Fibroblast of peridontal ligament (primary cell): ENCODE measurements at regions not wholly inside any gene's neighbourhood (a gene's known extent, or its start where the extent isn't known, plus 50 kb on each side); places are given as distances from the start of the nearest gene placed in this dataset.

Source experiments
- DNase-seq: peaks from one replicate; pipeline ENCODE4 v3.0.0-alpha.2; 2010; ENCODE audit errors: extremely low read depth

DNA sequence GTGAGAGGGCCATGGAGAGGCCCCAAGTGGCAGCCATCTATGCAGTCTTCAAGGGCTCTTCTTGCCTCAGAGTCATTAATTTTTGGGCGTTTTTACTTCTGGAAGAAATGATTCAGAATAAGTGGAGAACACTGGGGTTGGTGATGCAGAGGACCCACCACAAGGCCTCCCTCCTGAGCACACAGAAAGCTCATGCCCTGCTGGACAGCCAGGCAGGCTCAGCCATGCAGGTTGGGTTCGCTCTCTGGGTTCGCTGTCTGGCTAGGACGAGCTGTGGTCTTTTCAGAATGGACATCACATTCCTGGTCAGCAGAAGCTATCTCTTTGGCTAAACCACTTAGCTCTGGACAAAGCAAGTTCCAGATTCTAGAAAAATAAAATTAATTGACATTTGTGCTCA lies 480.8 kb downstream of the RPS24 start:
- DNase-seq = no peak

DNA sequence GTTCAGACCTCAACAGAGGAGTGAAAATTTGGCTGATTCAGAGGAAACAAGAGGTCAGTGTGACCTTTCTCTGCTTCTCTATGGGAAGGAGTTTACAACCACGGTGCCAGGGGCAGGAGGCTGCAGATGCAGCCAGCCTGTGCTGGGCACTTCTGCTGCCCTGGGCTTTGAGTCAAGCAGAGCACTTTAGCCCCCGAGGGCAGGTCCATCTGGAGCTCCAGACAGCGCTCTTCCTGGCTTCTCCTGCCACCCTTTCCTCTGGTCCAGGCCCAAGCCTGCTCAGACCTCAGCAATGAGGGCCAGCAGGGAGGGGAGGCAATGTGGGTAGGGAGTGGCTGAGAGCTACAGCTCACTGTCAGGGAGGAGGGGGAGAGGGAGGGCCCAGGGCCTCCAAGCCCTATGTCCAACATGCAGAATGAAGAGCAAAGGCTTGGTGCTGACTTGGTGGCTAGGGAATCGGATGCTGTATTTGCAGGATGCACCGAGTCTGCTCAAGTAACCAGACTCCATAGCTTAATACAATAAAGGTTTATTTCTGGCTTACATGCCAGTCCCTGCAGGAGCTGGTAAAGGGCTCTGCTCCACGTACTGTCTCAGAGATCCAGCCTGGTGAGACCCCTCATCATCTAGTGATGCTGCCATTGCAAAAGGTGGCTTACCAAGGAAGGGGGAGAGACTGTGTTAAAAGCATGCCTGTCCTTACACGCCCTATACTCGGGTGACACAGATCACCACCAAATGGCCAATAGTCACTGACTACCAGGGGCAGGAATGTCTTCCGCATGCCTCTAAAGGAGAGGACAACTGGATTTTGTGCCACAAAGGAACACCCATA lies 481.6 kb downstream of the RPS24 start:
- DNase-seq = peak; percentile 24

DNA sequence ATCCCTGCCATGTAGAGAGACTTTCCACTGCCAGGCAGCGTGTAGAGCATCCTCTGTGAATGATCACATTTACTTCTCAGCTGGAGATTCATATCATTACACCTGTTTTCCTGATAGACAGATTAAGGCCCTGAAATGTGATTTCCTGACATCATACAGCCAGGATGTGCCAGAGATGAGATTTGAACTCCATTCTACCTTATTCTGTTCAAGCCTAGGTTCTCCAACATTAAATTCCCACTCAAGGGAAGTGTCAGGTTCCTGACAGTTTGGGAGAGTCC lies 482.1 kb downstream of the RPS24 start:
- no peak for DNase-seq

DNA sequence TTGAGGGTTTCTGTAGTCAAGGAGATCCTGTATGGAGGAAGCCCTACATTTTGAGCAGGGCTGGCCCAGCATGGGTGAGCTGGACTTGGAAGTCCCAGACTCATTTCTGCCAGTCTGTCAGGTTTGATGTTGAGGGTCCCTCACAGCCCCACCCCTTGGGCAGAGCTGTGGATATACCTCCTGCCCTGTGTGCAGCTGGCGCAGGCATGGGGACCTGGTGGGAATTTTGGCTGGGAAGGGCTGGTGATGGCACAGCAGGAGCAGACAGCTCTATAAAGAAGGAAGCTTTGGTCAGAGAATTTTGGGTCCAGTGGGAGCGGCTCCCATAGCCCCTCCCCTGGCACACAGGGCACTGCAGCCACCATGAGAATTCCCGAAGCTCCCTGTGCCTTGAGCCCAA lies 482.6 kb downstream of the RPS24 start:
- no peak for DNase-seq

DNA sequence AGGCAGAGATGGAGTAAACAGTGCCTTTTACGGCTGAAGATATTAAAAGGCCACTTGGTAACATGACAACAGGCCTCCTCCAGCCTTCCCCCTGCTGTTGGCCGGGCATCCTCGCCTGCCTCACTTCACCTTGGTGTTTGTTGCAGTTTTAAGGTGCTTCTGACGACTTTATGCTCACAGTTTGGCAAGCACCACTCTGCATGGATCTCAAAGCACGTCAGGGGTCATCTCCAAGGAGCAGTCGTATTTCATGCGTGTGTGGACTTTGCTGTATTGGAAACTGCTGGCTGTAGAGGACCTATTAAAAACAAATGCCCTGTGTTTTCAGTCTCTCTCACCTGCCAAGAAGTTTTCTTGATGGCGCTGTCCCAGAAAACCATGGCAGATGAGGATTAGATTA lies 483.1 kb downstream of the RPS24 start:
- DNase-seq = no peak

DNA sequence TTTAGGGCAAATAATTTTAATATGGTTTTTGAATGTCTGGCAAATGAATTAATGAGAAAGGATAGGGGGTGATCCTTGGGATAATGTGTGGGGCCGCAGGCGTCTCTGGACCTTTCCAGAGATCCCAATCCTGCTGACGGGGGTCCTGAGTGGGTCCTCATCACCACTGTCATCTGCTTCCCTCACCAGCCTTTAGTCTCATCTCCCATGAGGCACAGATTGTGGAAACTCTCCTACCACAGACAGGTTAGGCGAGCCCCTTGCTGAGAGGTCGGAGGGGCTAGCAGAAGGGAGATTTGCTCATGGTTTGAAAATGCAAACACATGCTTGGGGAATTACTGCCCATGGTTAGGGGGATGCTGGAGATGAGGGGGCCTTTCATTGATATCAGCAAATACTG lies 484.6 kb downstream of the RPS24 start:
- DNase-seq = no peak

DNA sequence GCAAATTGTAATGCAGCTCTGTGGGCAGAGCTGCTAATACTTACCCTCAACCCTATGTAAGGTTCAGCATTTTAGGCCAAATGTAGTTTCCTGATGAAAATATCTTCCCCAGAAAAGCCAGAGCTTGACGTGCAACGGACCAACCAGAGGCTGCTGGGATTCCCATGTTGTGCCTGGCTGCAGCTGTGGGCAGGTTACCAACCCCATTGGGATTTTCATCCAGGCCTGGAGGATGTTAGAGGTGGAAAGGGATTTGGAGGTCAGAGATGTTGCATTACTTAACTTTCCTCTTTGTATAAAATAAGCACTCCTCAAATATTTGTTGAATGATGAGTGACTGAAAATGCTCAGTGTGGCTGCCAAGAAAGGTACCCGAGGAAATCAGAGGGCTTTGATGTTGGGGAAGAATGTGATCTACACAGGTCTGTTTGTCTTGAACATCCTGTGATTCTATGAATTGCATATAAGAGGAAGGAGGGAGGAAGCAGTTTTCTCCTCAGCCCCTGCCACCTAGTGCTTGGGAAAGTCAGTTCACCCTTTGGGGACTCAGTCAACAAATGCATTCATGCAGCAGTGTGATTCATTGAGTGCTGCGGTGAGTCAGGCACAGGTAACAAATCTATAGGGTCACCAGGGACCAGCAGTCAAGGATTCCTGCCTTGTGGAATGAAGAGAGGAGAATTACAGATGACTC lies 487.2 kb downstream of the RPS24 start:
- peak; percentile 20 for DNase-seq

DNA sequence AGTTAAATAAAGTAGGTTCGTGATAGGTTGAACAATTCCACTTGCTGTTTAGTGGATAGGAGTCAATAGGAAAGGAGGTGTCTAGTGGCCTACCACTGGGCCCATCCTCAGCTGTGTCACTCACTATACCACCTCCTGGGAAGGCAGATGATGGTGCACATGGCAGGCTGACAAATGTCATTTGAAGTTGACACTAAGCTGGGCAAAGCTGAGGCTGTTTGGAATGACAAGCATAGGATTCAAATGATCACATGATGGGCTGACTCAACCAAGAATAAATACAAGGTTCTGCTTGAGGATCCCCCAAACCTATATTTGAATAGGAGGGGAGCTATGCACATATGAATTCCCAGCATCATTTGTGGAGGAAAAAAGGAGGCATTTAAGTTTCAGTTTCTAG lies 489.8 kb downstream of the RPS24 start:
- DNase-seq = no peak

DNA sequence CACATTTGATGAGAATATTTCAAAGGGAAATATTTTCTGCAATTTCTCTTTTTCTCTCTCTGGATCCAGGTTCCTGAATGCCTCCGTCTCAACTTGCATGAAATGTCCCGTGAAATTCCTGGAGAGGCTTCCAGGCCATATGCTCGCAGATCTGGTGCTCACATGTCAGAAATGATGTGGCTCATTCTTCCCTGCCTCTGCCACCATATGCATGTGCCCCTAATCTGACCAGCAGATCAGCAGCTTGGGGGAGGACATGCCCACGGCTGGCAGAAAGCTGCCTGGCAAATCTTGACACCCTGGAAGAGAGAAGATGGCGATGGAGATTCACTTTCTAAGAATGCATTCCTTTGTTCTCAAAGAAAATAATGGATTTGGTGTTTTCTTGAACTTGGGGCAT lies 490.7 kb downstream of the RPS24 start:
- no peak for DNase-seq

DNA sequence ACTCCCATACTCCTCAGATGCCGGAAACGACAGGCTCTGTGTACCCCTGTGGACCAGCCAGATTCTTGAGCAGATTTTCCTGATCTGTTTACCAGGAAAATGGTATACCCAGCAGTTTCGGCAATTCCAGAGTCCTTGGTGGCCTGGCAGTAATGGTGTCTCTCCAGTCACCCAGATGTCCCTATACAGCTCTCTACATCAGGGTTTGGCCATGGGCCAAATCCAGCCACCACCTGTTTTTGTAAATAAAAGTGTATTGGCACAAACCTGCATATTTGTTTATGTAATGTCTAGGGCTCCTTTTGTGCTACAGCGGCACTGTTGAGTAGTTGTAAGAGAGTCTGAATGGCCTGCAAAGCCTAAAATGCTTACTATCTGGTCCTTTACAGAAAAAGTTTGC lies 491.3 kb downstream of the RPS24 start:
- DNase-seq = no peak

DNA sequence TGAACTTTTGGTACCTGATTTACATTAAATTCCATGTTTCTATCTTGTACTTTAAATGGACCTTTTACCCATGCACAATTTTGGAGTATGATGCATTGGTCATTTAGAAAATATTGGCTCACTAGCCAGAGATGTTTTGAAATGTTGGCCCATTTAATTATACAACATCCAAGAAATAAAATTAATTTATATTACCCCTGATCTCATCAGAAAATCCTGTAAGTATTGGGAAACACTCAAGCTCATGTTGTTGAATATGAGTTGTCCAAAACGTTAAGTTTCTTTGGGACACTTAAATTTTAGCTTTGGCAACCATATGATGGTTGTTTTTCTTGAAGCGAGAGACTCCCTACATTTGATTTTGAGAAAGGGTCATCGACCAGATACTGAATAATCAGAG lies 492.7 kb downstream of the RPS24 start:
- no peak for DNase-seq

DNA sequence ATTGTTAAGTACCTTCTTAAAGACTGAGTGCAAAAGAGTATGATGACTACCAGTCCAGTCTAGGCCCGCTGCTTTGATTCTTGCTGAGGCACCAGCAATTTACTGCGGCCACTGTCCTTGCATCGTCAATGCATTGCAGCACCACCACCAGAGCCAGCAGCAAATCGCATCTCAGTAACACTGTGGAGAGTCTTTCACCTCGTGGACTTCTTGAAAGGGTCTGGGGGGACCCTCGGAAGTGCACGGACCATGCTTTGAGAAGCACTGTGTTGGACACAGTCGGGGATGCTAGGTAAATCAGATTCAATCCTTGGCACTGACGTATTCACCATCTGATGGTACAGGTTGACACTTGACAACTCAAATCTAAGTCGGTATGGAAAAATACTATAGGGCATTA lies 493.6 kb downstream of the RPS24 start:
- no peak for DNase-seq

DNA sequence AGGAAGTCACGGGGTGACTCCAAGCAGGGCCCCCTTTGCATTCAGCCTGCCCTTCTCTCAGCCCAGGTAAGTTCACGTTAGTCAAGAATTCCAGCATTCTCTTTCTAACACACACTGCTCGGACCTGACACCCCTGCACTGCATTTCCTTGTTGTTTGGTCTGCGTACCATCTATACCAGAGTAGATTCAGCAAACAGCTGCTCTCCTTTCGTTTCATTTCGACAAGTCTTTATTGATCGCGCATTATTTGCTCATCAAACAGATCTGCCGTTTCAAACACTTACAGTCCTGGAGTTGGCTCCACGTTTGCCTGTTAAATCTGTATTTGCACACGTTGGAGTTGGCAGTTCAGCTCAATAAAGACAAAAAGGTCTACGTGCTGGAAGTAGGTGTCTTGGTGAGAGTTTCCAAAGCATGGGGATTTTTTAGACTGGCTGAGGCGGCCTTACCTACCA lies 495.1 kb downstream of the RPS24 start:
- no peak for DNase-seq

DNA sequence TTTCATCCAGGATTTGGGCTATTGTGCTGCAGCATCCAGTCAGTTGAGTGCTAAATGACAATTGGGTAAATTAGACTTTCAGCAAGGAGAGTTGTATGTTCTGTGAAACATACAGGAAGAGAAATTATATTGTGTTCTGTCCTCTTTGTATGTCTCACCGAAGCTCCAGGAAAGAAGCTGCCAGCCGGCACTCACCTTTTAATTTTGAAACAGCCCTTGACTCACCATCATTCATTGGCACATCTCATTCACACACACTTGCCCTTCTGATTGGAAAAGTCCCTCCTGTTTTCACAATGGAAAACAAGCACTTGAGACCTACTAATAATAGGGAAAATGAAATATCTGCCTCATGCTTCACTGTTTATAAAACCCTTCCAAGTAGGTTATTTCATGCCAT lies 495.6 kb downstream of the RPS24 start:
- DNase-seq = no peak

DNA sequence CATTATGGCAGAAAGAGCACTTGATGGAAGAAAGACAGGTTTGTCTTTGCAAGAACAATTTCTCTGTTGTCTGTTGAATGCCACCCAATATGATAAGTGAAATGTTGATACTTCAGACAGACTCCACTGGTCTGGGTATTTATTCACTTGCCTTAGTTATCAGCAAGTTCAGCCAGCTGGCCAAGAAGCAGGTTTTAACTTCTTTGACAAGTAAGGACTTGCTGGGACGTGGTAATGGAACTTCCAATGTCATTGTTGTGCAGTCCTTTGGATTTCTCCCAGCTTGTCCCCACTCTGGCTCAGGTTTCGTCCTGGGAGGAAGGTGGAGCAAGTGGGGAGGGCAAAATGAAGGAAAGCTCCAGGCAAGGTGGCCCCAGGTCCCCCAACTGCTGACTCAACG lies 497.4 kb downstream of the RPS24 start:
- no peak for DNase-seq

DNA sequence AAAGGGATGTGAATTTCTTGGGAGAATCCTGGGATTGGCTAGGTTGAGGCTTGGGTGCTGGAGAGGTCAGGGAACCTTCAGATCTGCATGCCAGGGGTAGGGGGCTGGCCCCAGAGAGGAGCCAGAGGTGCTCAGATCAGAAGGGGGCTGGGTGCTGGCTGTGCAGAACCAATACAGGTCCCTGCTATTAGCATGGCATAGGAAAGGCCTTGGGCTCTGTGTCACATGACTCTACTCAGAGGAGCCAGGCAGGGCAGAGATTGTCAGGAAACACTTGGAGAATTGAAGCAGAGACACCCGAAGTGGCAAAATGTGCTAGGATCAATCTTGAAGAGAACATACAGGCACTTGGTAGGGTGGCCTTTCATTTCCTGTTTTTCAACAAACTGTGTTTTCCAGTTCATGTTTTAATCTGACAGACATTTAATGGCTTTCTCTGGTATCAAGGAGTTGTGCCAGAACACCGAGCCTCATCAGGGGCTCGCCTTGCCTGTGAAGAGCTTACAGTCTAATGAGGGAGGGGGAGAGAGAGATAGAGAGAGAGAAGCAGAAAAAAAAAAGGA lies 498.9 kb downstream of the RPS24 start:
- DNase-seq = no peak

DNA sequence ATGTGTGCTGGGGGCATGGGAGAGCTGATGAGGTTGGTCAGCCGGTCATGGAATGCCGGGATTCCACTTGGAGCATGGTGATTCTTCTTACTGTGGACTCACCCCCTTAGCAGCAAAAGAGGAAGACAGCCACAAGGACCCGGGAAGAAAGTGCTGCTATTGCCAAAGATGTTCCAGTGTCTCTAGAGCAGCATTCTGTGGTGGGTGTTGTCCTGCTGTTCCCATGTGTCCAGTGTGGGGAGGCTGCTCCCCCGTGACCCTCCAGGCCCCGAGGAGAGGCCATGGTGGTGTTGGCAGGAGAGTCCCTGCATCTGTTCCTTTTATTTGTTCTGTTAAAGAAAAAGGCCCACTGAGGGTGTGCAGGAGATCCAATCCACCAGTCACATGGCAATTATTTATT lies 499.4 kb downstream of the RPS24 start:
- no peak for DNase-seq

DNA sequence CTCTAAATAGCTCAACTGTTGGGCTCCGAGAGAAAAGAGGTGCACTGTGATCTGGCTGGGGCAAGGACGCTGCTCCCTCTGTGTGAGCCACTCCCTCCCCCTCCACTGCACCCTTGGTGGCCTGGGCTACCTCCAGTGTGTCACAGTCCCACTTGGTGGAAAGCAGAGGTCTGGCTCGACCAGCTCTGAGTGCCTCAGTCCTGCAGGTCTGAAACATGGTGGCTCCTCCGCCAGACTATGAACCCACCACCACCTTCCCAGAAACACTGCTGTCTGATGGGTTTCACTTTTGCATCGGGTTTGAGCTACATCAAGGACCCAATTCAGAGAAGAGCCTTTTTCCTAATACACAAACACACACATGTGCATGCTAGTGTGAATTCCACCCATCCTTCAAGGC lies 500.1 kb downstream of the RPS24 start:
- no peak for DNase-seq

DNA sequence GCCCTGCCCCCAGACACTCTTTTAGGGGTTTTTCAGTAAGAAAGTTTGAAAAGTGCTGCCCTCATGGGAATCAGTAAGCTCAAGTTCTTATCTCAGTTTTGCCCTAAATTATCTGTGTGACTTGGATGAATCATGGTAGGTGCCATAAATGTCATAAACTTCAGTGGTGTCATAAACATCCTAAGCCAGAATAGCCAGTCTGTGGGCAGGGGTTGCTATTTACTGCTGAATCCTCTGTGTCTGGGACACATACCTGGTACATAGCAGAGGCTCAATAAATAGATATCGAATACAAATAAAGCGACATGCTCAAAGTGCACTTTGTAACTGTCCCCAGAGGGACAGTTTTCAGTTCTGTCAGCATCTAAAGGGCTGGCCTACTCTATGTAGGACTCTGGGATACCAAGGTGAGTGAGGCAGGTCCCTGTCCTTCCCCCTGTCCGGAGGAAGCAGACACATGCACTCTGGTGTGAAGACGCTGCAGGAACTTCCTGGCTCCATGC lies 502.1 kb downstream of the RPS24 start:
- DNase-seq = no peak

DNA sequence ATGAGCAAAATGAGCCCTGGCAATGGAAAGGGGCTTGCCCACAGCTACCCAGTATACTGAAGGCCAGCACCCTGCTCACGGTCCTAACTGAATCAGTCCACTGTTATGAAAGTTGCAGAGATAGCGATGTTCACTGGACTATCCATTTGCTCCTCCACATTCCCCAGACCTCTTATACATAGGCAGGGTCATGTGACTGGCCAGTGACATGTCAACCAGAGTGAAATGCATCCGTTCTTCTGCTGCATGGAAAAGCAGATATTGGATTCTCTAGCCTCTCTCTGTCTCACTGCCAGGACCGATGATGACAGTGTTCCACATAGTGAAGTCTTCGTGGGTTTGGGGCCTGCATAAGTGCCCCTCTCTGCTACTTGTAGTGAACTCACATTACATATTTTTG lies 503.4 kb downstream of the RPS24 start:
- no peak for DNase-seq

DNA sequence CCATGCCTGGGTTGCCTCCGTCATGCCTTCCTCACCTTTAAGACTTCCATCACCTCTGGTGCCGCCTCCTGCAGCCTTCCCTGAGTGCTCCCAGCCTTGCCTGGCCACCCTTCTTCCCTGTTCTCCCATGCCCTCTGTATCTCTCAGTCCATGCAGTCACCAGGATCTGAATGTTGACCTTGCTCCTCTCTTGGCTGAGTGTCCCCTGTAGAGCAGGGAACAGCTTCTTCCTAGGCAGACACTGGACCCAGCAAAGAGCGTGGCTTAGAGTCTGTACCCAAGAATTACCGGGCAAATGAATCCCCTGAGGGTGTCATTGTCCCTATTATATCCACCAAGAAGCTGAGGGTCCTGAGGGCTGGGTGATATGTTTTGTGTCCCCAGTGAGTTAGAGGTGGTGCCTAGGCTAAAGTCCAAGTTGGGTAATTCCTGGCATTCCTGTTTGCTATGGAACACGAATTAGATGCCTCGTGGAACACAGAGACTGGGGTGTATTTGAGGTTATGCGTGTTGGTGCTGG lies 505.6 kb downstream of the RPS24 start:
- no peak for DNase-seq

DNA sequence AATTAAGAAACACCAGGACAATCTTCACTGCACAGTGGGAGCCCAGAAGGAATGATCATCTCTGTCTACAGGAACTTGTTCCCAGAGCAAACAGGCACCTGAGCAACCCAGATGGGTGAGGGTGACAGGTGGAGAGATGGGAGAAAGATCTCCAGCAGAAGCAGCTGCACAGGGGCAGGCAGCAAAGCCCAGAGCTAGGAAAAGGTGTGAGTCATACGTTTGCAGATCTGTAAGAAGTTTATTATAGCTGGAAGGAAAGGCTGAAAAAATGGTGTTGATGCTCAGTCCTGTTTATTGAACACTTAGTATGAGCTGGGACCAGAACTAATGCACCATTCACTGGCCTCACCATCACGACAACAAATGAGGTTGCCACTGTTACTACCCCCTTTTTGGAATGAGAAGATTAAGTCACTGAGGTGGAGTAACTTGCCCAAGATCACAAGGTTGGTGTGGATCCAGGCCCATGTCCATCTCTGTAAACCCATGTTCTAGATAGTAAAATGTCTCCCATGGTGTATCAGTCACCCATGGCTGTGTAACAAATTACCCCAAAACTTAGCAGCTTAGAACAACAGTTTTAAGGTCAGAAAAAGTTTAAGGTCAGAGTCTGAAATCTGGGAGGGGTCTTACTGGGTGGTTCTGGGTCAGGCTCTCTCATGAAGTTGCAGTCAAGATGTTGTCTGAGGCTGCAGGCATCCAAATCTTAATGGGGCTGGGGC lies 506.9 kb downstream of the RPS24 start:
- no peak for DNase-seq
